GM19455 (cell line): ENCODE measurements at regions not wholly inside any gene's neighbourhood (a gene's known extent, or its start where the extent isn't known, plus 50 kb on each side); places are given as distances from the start of the nearest gene placed in this dataset.
"Not testable (repeated sequence)": the region's sequence is repeated elsewhere in the genome, so short reads cannot be mapped to it uniquely, and the experiment has no call there.

Experiments used
- ATAC-seq: cut with Tn5 transposase; IDR thresholded peaks from one replicate; pipeline ENCODE4 v1.9.1; 2021; ENCODE audit not compliant: unreplicated experiment

DNA sequence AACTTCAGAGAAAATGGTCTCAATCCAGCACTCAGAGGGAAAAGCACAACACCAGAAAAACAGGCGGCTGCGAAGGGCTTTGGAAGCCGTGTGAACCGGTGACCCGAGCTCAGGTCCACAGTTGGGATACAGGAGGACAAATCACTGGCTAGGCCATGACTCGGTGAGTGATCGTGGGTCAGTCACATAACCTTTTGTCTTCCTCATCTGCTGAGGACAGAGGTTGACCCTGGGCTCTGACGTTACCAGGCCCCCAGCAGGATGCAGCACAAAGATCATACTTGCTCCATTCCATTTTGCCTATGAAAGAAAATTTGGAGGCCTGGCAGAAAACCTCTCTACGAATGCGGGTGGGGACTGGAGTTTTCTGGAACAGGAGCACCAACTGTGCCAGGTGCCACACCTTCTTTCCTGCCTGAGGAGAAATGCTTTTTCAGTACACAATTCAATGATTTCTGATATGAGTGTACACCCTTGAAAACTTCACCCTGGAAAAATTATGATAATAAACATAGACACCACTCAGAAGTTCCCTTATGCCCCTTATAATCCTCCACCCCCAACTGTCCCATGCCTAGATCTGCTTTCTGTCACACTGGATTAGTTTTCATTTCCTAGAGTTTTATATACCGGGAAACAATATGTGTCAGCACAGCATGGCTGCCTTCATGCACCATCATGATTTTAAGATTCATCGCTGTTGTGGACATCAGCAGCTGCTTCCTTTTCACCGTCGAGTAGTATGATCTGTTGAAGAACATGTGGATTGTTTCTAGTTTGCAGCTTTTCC, 85.3 kb upstream of the RALGAPA2 start:
- no peak for ATAC-seq

DNA sequence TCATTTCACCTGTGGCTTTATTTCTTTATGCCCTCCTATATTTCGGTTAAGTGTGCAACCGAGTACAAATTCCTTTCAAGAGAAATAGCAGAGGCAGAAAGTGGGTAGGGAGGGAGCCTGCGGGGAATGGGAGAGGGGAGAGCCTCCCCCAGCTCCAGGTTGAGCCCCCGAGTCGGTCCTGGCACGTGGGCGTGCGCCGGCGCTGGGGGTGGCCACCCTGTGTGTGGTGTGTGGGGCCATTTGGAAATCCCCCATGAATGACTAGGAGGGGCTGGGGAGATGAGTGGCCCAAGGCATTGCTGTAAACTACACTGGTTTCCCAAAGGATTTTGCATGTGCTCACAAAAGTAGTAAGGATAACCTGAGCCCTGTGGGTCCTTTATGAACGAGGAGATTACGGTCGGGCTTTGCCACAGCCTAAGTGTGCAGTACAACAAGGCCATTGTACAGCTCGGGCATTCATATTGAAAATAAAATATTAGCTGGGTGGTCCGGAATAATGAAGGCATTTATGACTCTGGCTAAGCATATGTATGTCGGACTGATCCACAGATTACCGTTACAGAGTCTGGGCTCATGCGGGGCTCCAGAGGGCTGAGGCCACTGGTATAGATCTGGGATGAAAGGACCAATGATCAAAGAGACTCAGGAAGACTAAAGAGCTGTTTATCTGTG, 84.5 kb upstream of the RALGAPA2 start:
- no peak for ATAC-seq

DNA sequence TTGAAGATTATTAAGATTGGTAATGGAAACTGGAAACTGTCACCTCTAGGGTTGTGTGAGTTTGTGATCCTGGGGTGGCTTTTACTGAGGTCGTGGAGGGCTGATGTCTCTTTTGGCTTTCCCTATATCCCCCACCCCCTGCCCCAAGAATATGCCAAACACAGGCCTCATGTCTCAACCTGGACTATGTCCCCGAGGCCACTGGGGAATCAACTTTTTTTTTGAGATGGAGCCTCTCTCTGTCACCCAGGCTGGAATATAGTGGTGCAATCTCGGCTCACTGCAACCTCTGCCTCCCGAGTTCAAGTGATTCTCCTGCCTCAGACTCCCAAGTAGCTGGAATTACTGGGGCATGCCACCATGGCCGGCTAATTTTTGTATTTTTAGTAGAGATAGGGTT, 83.3 kb upstream of the RALGAPA2 start:
- ATAC-seq = no peak

GRCh38 chr20:20795119-20795518, 82.7 kb upstream of the RALGAPA2 start:
- no peak for ATAC-seq

DNA sequence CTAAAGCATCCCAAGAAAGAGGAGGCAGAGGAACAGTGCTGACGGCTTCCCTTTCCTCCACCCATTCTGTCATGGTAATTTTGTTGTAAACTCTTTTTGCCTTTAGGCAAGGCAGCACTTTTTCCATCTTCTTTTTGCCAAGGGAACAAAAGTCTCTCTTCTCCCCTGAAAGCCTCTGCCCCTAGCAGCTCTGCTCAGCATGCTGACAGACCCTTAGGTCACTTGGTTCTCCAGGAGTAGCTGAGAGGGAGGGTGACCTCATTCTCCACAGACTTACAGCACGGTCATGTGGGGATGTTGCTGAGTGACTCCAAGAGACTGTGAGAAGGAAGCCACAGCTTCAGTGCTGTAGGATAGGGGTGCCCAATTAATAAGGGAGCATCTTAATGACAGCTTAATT, 81.1 kb upstream of the RALGAPA2 start:
- no peak for ATAC-seq

- no peak for ATAC-seq
These were observed 79.5 kb upstream of the RALGAPA2 start for GRCh38 chr20:20791664-20792568.

- ATAC-seq = no peak
These were observed 75.9 kb upstream of the RALGAPA2 start for GRCh38 chr20:20788308-20788707.

- no peak for ATAC-seq
These were observed 74.0 kb upstream of the RALGAPA2 start for GRCh38 chr20:20786428-20786827.

- ATAC-seq = no peak
These were observed 72.8 kb upstream of the RALGAPA2 start for GRCh38 chr20:20785226-20785625.

GRCh38 chr20:20784450-20784849, 72.0 kb upstream of the RALGAPA2 start:
- not testable (repeated sequence) for ATAC-seq

- no peak for ATAC-seq
These were observed 71.0 kb upstream of the RALGAPA2 start for GRCh38 chr20:20783450-20783849.

DNA sequence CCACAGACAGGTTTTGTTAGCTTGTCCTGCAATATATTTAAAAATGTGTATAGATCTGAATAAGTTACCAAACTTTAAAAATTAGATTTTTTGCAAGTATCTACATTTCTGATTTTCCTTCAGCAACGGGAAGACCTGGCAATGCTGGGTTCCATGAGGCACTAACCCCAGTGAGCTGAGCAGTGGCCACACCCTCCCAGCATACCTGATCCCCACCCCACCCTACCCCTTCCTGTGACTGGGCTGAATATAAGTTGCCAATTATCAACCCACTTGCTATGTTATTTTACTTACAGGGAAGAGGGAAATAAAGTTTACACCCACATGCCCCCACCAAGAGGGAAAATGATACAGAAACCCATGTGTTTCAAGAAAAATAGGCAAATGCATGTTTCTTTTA, 70.3 kb upstream of the RALGAPA2 start:
- no peak for ATAC-seq

DNA sequence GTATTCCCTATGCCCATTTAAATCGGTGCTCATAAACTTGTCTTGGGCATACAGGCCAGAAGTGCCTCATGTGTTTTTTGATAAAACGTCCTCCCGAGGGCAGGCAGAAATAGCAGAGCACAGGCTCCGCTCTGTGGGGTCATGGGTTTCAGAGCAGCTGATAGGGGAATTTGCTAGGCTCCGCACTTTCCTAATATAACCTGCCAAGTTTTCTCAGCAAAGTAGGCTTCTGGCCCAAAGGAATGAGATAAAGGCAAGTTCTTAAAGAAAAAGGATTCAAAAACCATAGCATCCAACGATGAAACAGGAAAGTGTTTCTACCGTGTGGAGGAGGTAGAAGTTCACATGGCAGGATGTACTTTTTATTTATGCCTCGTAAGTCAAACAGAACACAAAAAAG, 69.8 kb upstream of the RALGAPA2 start:
- no peak for ATAC-seq

DNA sequence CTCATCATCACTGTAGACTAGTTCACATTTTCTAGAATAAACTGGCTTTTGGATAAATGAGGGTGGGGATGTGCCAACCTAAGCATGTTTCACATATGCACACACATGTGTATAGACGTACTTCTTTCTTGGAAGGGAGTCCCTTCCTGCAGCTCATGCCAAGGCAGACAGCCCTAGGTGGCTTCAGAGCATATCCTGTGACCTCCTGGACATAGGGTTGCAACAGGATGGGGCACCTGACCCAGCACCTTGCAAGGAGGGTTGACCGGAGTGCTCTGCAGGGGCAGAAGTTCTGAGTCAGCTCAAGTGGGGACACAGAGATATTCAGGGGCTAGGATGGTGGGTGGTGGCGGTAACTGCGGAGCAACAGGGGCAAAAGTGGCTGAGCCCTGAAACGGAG, 68.6 kb upstream of the RALGAPA2 start:
- no peak for ATAC-seq

DNA sequence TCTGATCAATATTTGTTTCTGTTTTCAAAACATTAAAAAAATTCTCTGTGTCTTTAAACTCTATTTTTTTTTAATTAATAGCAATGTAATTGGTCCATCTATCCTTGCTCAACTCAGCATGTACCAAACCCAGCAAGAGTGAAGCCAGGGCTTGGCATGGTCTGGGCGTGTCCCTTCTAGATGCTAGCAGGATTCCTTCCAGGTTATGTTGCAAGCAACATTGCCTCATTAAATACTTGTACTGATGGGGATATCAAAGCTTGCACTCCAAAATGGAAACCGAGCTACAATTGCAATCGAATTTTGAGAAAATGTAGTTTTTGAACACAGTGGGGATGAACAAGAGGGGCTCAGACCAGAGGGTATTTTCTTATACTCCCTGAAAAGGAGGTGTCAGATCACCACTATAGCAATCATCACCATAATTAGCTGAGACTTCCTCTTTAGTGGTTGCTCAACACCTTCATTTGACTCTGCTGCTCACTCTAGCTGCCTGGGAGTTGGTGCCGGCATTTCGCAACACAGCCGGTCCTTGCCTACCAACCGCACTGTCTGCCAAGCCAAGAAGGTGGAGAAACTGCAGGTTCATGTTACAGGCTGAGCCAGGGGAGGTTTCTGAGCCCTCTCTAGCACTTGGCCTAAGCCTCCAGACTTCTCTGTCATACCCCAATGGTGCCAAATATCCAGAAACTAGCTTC, 67.8 kb upstream of the RALGAPA2 start:
- no peak for ATAC-seq

- ATAC-seq = no peak
These were observed 66.2 kb upstream of the RALGAPA2 start for GRCh38 chr20:20778676-20779075.

DNA sequence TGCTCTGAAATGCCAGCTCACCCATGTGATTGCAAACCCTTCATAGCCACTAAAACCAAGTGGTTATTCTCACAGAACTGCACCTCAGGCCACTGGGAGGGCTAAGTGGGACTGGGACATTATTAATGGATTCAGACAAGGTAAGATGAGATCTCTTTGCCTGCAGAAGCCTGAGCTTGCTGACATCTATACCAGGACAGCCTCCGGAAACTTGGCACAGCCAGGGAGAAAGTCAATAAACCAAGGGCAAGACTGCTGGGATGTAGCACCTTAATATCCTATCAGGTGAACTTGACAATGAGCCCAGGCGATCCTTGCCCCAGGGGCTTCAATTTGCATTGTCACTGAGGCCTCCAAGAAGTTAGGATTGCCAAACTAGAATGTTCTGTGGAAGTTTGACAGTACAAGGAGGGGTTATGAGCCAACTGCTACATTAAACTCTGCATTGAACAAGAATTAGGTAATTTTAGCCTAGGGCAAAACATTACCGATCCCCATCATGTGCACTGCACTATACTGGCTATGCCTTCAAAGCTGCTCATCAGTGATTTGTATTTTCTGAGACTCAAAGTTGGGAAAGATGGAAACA, 60.1 kb upstream of the RALGAPA2 start:
- no peak for ATAC-seq

DNA sequence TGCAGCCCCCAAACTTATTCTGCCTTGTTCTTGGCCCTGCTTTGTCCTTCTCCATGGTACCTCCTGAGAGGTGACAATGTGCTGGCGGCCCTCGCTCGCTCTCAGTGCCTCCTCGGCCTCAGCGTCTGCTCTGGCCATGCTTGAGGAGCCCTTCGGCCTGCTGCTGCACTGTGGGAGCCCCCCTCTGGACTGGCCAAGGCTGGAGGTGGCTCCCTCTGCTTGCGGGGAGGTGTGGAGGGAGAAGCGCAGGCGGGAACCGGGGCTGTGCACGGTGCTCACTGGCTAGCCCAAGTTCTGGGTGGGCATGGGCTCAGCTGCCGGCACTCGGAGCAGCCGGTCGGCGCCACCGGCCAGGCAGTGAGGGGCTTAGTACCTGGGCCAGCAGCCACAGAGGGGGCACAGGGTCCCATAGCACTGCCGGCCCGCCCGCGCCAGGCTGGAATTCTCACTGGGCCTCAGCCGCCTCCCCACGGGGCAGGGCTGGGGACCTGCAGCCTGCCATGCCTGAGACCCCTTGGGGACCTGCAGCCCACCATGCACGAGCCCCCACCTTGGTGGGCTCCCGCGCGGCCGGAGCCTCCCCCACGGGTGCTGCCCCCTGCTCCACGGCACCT, 55.9 kb upstream of the RALGAPA2 start:
- ATAC-seq = no peak

GRCh38 chr20:20765696-20766365, 53.4 kb upstream of the RALGAPA2 start:
- no peak for ATAC-seq

DNA sequence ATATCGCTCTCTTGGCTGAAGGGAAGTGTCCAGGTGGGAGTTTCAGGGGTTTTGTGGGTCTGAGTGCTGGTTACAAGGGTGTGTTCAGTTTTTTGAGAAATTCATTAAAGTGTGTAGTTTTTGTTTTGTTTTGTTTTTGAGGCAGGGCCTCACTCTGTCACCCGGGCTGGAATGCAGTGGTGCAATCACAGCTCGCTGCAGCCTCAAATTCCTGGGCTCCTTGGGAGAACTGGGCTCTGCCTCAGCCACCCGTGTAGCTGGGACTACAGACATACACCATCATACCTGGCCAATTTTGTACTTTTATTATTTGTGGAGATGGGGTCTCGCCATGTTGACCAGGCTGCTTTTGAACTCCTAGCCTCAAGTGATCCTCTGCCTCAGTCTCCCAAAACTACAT, 51.2 kb upstream of the RALGAPA2 start:
- no peak for ATAC-seq
